HUES6 (cell line): ENCODE measurements at regions not wholly inside any gene's neighbourhood (a gene's known extent, or its start where the extent isn't known, plus 50 kb on each side); places are given as distances from the start of the nearest gene placed in this dataset.

Experiments used
- H3K27ac ChIP-seq: 2 replicates; pipeline ENCODE4 v1.7.0; 2013; ENCODE audit warnings: low read depth, mild to moderate bottlenecking, low read length, inconsistent platforms
- H3K27me3 ChIP-seq: 2 replicates; pipeline ENCODE4 v1.6.1; 2013; ENCODE audit warnings: low read length; ENCODE audit not compliant: control insufficient read depth, insufficient read depth
- H3K36me3 ChIP-seq: 2 replicates; pipeline ENCODE4 v1.6.1; 2013; ENCODE audit warnings: low read length; ENCODE audit not compliant: control insufficient read depth, insufficient read depth
- H3K4me1 ChIP-seq: 2 replicates; pipeline ENCODE4 v1.6.1; 2013; ENCODE audit warnings: low read length; ENCODE audit not compliant: control insufficient read depth, insufficient read depth
- H3K4me3 ChIP-seq: 2 replicates; pipeline ENCODE4 v1.5.1; 2013; ENCODE audit warnings: low read depth, low read length
- H3K9ac ChIP-seq: one replicate; pipeline ENCODE4 v1.6.1; 2013; ENCODE audit warnings: mild to moderate bottlenecking, low read length
- H3K9me3 ChIP-seq: 2 replicates; pipeline ENCODE4 v1.6.1; 2013; ENCODE audit warnings: low read depth, low read length; ENCODE audit not compliant: control insufficient read depth, insufficient read depth

- peaks cover 15% of the 10 kb centered on the region; the same call in 1 of the 2 replicates for H3K27me3 ChIP-seq
Observed at GRCh38 chr4:1496116-1496642, 89.9 kb upstream of the NKX1-1 start.

GRCh38 chr4:1495416-1496115 lies 89.3 kb upstream of the NKX1-1 start:
- peaks cover 15% of the 10 kb centered on the region; the same call in 1 of the 2 replicates for H3K27me3 ChIP-seq
- no peak overlapping the region for H3K27ac ChIP-seq
- no peaks in the 10 kb centered on the region; the same call in 1 of the 2 replicates for H3K4me1 ChIP-seq
- no peak overlapping the region for H3K9ac ChIP-seq
- H3K4me3 ChIP-seq = no peak overlapping the region
- H3K36me3 ChIP-seq = no peaks in the 10 kb centered on the region
- H3K9me3 ChIP-seq = no peaks in the 10 kb centered on the region

More at GRCh38 chr4:1496116-1496642, 89.9 kb upstream of the NKX1-1 start:
- Histone ChIP-seq H3K4me1 (no peaks in the 10 kb centered on the region; the same call in 1 of the 2 replicates), H3K27ac (no peak overlapping the region), H3K36me3 (no peaks in the 10 kb centered on the region), H3K4me3 (no peak overlapping the region), H3K9me3 (no peaks in the 10 kb centered on the region), H3K9ac (no peak overlapping the region)

GRCh38 chr4:1494416-1495315 lies 88.4 kb upstream of the NKX1-1 start:
- Histone ChIP-seq H3K4me1 (no peaks in the 10 kb centered on the region; the same call in 1 of the 2 replicates), H3K36me3 (no peaks in the 10 kb centered on the region), H3K9me3 (no peaks in the 10 kb centered on the region), H3K4me3 (no peak overlapping the region), H3K27me3 (peaks cover 15% of the 10 kb centered on the region; the same call in 1 of the 2 replicates), H3K9ac (no peak overlapping the region), H3K27ac (no peak overlapping the region)

GRCh38 chr4:1493540-1494287 lies 87.5 kb upstream of the NKX1-1 start:
- Histone ChIP-seq H3K27ac (no peak overlapping the region), H3K4me1 (no peaks in the 10 kb centered on the region; the same call in 1 of the 2 replicates), H3K4me3 (no peak overlapping the region), H3K9me3 (no peaks in the 10 kb centered on the region), H3K9ac (no peak overlapping the region), H3K36me3 (no peaks in the 10 kb centered on the region), H3K27me3 (peaks cover 15% of the 10 kb centered on the region; the same call in 1 of the 2 replicates)

GRCh38 chr4:1492651-1493539 lies 86.7 kb upstream of the NKX1-1 start:
- no peak overlapping the region for H3K9ac ChIP-seq
- no peaks in the 10 kb centered on the region for H3K36me3 ChIP-seq
- peaks cover 11% of the 10 kb centered on the region; the same call in 1 of the 2 replicates for H3K27me3 ChIP-seq
- H3K27ac ChIP-seq = no peak overlapping the region
- H3K4me3 ChIP-seq = no peak overlapping the region
- H3K4me1 ChIP-seq = no peaks in the 10 kb centered on the region; the same call in 1 of the 2 replicates
- no peaks in the 10 kb centered on the region for H3K9me3 ChIP-seq

- Histone ChIP-seq H3K36me3 (no peaks in the 10 kb centered on the region), H3K9ac (no peak overlapping the region), H3K4me1 (no peaks in the 10 kb centered on the region; the same call in 1 of the 2 replicates), H3K9me3 (peaks cover 3% of the 10 kb centered on the region; the same call in 1 of the 2 replicates), H3K27me3 (peaks cover 3% of the 10 kb centered on the region; the same call in 1 of the 2 replicates), H3K4me3 (no peak overlapping the region), H3K27ac (no peak overlapping the region)
Observed at GRCh38 chr4:1492142-1492457, 85.9 kb upstream of the NKX1-1 start.

- no peak overlapping the region for H3K4me3 ChIP-seq
- no peaks in the 10 kb centered on the region; the same call in 1 of the 2 replicates for H3K4me1 ChIP-seq
- H3K27me3 ChIP-seq = peaks cover 3% of the 10 kb centered on the region; the same call in 1 of the 2 replicates
- no peaks in the 10 kb centered on the region for H3K36me3 ChIP-seq
- H3K9ac ChIP-seq = no peak overlapping the region
- peaks cover 5% of the 10 kb centered on the region for H3K9me3 ChIP-seq
- H3K27ac ChIP-seq = no peak overlapping the region
Observed at GRCh38 chr4:1491328-1492141, 85.3 kb upstream of the NKX1-1 start.

GRCh38 chr4:1490654-1491327 lies 84.5 kb upstream of the NKX1-1 start:
- no peak overlapping the region for H3K27ac ChIP-seq
- H3K9me3 ChIP-seq = peaks cover 12% of the 10 kb centered on the region
- H3K9ac ChIP-seq = no peak overlapping the region
- no peak overlapping the region for H3K4me3 ChIP-seq
- no peaks in the 10 kb centered on the region; the same call in 1 of the 2 replicates for H3K4me1 ChIP-seq
- H3K27me3 ChIP-seq = peaks cover 3% of the 10 kb centered on the region; the same call in 1 of the 2 replicates
- H3K36me3 ChIP-seq = no peaks in the 10 kb centered on the region
